NCI-H526 (cell line): ENCODE measurements at regions not wholly inside any gene's neighbourhood (a gene's known extent, or its start where the extent isn't known, plus 50 kb on each side); places are given as distances from the start of the nearest gene placed in this dataset.
"Not testable (repeated sequence)": the region's sequence is repeated elsewhere in the genome, so short reads cannot be mapped to it uniquely, and the experiment has no call there.

Experiments used
- DNase-seq, 2 experiments: peaks; one replicate each; lab custom pipeline; 2025; lab: John Stamatoyannopoulos, UW

GRCh38 chr2:192814376-192814775 lies 619.6 kb upstream of the TMEFF2 start:
- DNase-seq: no peak

GRCh38 chr2:192813341-192813740 lies 618.6 kb upstream of the TMEFF2 start:
- DNase-seq: no peak

- DNase-seq: no peak
Observed at GRCh38 chr2:192809173-192809572, 614.4 kb upstream of the TMEFF2 start.

GRCh38 chr2:192783643-192784042 lies 588.9 kb upstream of the TMEFF2 start:
- DNase-seq: no peak

- DNase-seq: no peak
Observed at GRCh38 chr2:192775459-192776262, 580.9 kb upstream of the TMEFF2 start.

GRCh38 chr2:192775011-192775410 lies 580.3 kb upstream of the TMEFF2 start:
- DNase-seq: no peak

- DNase-seq: no peak
Observed at GRCh38 chr2:192773044-192773443, 578.3 kb upstream of the TMEFF2 start.

GRCh38 chr2:192749611-192750200 lies 555.0 kb upstream of the TMEFF2 start:
- DNase-seq: peak in 1 of 2 experiments; percentile 25

GRCh38 chr2:192741889-192742288 lies 547.2 kb upstream of the TMEFF2 start:
- DNase-seq: peak; percentile 11 to 40

GRCh38 chr2:192735447-192735846 lies 540.7 kb upstream of the TMEFF2 start:
- no peak for DNase-seq

- DNase-seq: no peak
Observed at GRCh38 chr2:192729369-192729768, 534.6 kb upstream of the TMEFF2 start.

GRCh38 chr2:192725991-192726390 lies 531.3 kb upstream of the TMEFF2 start:
- no peak for DNase-seq

GRCh38 chr2:192719629-192720028 lies 524.9 kb upstream of the TMEFF2 start:
- no peak for DNase-seq

GRCh38 chr2:192718340-192718739 lies 523.6 kb upstream of the TMEFF2 start:
- no peak for DNase-seq

GRCh38 chr2:192700934-192701333 lies 506.2 kb upstream of the TMEFF2 start:
- DNase-seq: no peak

GRCh38 chr2:192697880-192698279 lies 503.1 kb upstream of the TMEFF2 start:
- no peak for DNase-seq

- DNase-seq: no peak
Observed at GRCh38 chr2:192696857-192697256, 502.1 kb upstream of the TMEFF2 start.

GRCh38 chr2:192687015-192687414 lies 492.3 kb upstream of the TMEFF2 start:
- peak; percentile 27 to 48 for DNase-seq

- DNase-seq: not testable (repeated sequence)
Observed at GRCh38 chr2:192682511-192682910, 487.8 kb upstream of the TMEFF2 start.

- DNase-seq: no peak
Observed at GRCh38 chr2:192675681-192676080, 480.9 kb upstream of the TMEFF2 start.

GRCh38 chr2:192669505-192670091 lies 474.9 kb upstream of the TMEFF2 start:
- no peak for DNase-seq

GRCh38 chr2:192660555-192660954 lies 465.8 kb upstream of the TMEFF2 start:
- not testable (repeated sequence) for DNase-seq

- DNase-seq: no peak
Observed at GRCh38 chr2:192657362-192657761, 462.6 kb upstream of the TMEFF2 start.
